Endodermal cell (in vitro differentiated cells): ENCODE measurements at regions not wholly inside any gene's neighbourhood (a gene's known extent, or its start where the extent isn't known, plus 50 kb on each side); places are given as distances from the start of the nearest gene placed in this dataset.

ENCODE experiments used
- DNase-seq: peaks from one replicate; pipeline ENCODE4 v3.0.0-alpha.2; 2017
- H3K27ac ChIP-seq: 2 replicates; pipeline ENCODE4 v1.5.1; 2013; ENCODE audit warnings: mild to moderate bottlenecking, low read depth, low read length, moderate library complexity
- H3K27me3 ChIP-seq: 2 replicates; pipeline ENCODE4 v1.6.1; 2013; ENCODE audit warnings: mild to moderate bottlenecking, low read length, moderate library complexity; ENCODE audit not compliant: insufficient read depth, control insufficient read depth, poor library complexity, severe bottlenecking
- H3K36me3 ChIP-seq: 2 replicates; pipeline ENCODE4 v1.7.0; 2013; ENCODE audit warnings: mild to moderate bottlenecking, low read length, moderate library complexity; ENCODE audit not compliant: control insufficient read depth, insufficient read depth
- H3K4me1 ChIP-seq: one replicate; pipeline ENCODE4 v1.7.0; 2013; ENCODE audit warnings: low read length; ENCODE audit not compliant: control insufficient read depth, insufficient read depth
- H3K4me3 ChIP-seq: 2 replicates; pipeline ENCODE4 v1.5.1; 2013; ENCODE audit warnings: mild to moderate bottlenecking, low read length, moderate library complexity
- H3K9ac ChIP-seq: 2 replicates; pipeline ENCODE4 v1.6.1; 2013; ENCODE audit warnings: mild to moderate bottlenecking, low read length, moderate library complexity; ENCODE audit not compliant: poor library complexity, severe bottlenecking; ENCODE audit errors: extremely low read depth
- H3K9me3 ChIP-seq: 2 replicates; pipeline ENCODE4 v1.6.1; 2013; ENCODE audit warnings: mild to moderate bottlenecking, low read length, moderate library complexity; ENCODE audit not compliant: control insufficient read depth
- H3K27ac Mint-ChIP-seq: 2 replicates; pipeline ENCODE4 v1.8.0; 2020; ENCODE audit warnings: mixed read lengths
- H3K27me3 Mint-ChIP-seq: 2 replicates; pipeline ENCODE4 v1.8.0; 2021; ENCODE audit warnings: mild to moderate bottlenecking, mixed read lengths; ENCODE audit not compliant: insufficient read depth
- H3K36me3 Mint-ChIP-seq: 2 replicates; pipeline ENCODE4 v1.8.0; 2020; ENCODE audit warnings: low read depth, mixed read lengths
- H3K4me1 Mint-ChIP-seq: 2 replicates; pipeline ENCODE4 v1.8.0; 2020; ENCODE audit warnings: mixed read lengths
- H3K4me3 Mint-ChIP-seq: 2 replicates; pipeline ENCODE4 v1.8.0; 2020; ENCODE audit warnings: mild to moderate bottlenecking, moderate library complexity, mixed read lengths
- H3K9me3 Mint-ChIP-seq: 2 replicates; pipeline ENCODE4 v1.8.0; 2020; ENCODE audit warnings: mild to moderate bottlenecking, mixed read lengths
- CTCF ChIP-seq: fragments of 200-600 bp; sonication (generic); conservative IDR thresholded peaks from 2 replicates; pipeline ENCODE4 v1.5.0; 2021; ENCODE audit warnings: antibody characterized with exemption, mild to moderate bottlenecking
- WGBS, 2 experiments: methylation state at CpG; one replicate each; pipeline versions ENCODE4 v1.1.5 to v1.1.7; 2013; ENCODE audit warnings: missing lambda C conversion rate in 2 of 2, mixed read lengths in 1 of 2; ENCODE audit not compliant: insufficient coverage in 1 of 2, insufficient read length in 1 of 2; 5-methylcytosine and 5-hydroxymethylcytosine counted together

GRCh38 chr15:97521381-97522285 is 438.9 kb upstream of the ARRDC4 start:
- Mint-ChIP-seq H3K4me3 (no peak overlapping the region), H3K36me3 (no peaks in the 10 kb centered on the region), H3K4me1 (peaks cover 3% of the 10 kb centered on the region), H3K9me3 (no peaks in the 10 kb centered on the region), H3K27ac (no peak overlapping the region), H3K27me3 (no peaks in the 10 kb centered on the region)
- Histone ChIP-seq H3K27ac (no peak overlapping the region), H3K9ac (no peak overlapping the region), H3K4me3 (no peak overlapping the region), H3K4me1 (no peaks in the 10 kb centered on the region), H3K36me3 (no peaks in the 10 kb centered on the region), H3K9me3 (no peaks in the 10 kb centered on the region), H3K27me3 (no peaks in the 10 kb centered on the region)
- 83 to 84% methylated on average over 16 to 21 of the region's 21 CpGs for WGBS, 2 experiments
- TF ChIP-seq CTCF, result no peak
- no peak for DNase-seq

- H3K27ac ChIP-seq, result no peak overlapping the region
- H3K9me3 ChIP-seq, result no peaks in the 10 kb centered on the region
- no peak overlapping the region for H3K4me3 Mint-ChIP-seq
- no peak overlapping the region for H3K9ac ChIP-seq
- DNase-seq, result no peak
- H3K4me3 ChIP-seq, result no peak overlapping the region
- no peaks in the 10 kb centered on the region for H3K4me1 ChIP-seq
- no peaks in the 10 kb centered on the region for H3K36me3 ChIP-seq
- 90 to 95% methylated on average over 16 of the region's 16 CpGs for WGBS, 2 experiments
- no peak for TF ChIP-seq CTCF
- H3K27ac Mint-ChIP-seq, result no peak overlapping the region
- no peaks in the 10 kb centered on the region for H3K27me3 ChIP-seq
- no peaks in the 10 kb centered on the region for H3K27me3 Mint-ChIP-seq
- peaks cover 3% of the 10 kb centered on the region for H3K4me1 Mint-ChIP-seq
- H3K36me3 Mint-ChIP-seq, result no peaks in the 10 kb centered on the region
- H3K9me3 Mint-ChIP-seq, result no peaks in the 10 kb centered on the region
Measured at GRCh38 chr15:97522347-97522746, 438.2 kb upstream of the ARRDC4 start.

- Histone ChIP-seq H3K36me3 (no peaks in the 10 kb centered on the region), H3K9me3 (no peaks in the 10 kb centered on the region), H3K4me3 (no peak overlapping the region), H3K27me3 (no peaks in the 10 kb centered on the region), H3K27ac (no peak overlapping the region), H3K4me1 (no peaks in the 10 kb centered on the region), H3K9ac (no peak overlapping the region)
- TF ChIP-seq CTCF, result no peak
- no peaks in the 10 kb centered on the region for H3K27me3 Mint-ChIP-seq
- DNase-seq, result no peak
- no peaks in the 10 kb centered on the region for H3K36me3 Mint-ChIP-seq
- no peak overlapping the region for H3K27ac Mint-ChIP-seq
- H3K9me3 Mint-ChIP-seq, result no peaks in the 10 kb centered on the region
- peaks cover 3% of the 10 kb centered on the region for H3K4me1 Mint-ChIP-seq
- no peak overlapping the region for H3K4me3 Mint-ChIP-seq
Measured at GRCh38 chr15:97525809-97526208, 434.7 kb upstream of the ARRDC4 start.
